HAP-1 (cell line): ENCODE measurements at regions not wholly inside any gene's neighbourhood (a gene's known extent, or its start where the extent isn't known, plus 50 kb on each side); places are given as distances from the start of the nearest gene placed in this dataset.

Source experiments
- DNase-seq, 2 experiments: peaks; one replicate each; pipeline ENCODE4 v3.0.0-alpha.2; 2016 to 2020; ENCODE audit warnings: low spot score in 2 of 2
- H3K27me3 ChIP-seq: fragments of 250-450 bp; sonication (Bioruptor Pico); 2 replicates; pipeline ENCODE4 v1.5.1; 2020; ENCODE audit warnings: low read depth, mild to moderate bottlenecking, moderate library complexity
- H3K36me3 ChIP-seq: fragments of 250-450 bp; sonication (Bioruptor Pico); replicated peaks from 2 replicates; pipeline ENCODE4 v1.5.1; 2020; ENCODE audit warnings: mild to moderate bottlenecking
- H3K4me1 ChIP-seq: fragments of 250-450 bp; sonication (Bioruptor Pico); 2 replicates; pipeline ENCODE4 v1.5.1; 2020; ENCODE audit warnings: mild to moderate bottlenecking
- H3K4me3 ChIP-seq: fragments of 250-450 bp; sonication (Bioruptor Pico); 2 replicates; pipeline ENCODE4 v1.5.1; 2020; ENCODE audit warnings: mild to moderate bottlenecking, moderate library complexity
- H3K9me3 ChIP-seq: fragments of 250-450 bp; sonication (Bioruptor Pico); 2 replicates; pipeline ENCODE4 v1.5.1; 2020; ENCODE audit warnings: mild to moderate bottlenecking, moderate library complexity
- in situ Hi-C: fragments of 300-500 bp; cut with MboI; formaldehyde crosslinking; loops from 3 replicates; pipeline ENCODE4 v1.14.3; 2020; ENCODE audit warnings: low sequenced_read_pairs, inconsistent platforms, mixed read lengths

DNA sequence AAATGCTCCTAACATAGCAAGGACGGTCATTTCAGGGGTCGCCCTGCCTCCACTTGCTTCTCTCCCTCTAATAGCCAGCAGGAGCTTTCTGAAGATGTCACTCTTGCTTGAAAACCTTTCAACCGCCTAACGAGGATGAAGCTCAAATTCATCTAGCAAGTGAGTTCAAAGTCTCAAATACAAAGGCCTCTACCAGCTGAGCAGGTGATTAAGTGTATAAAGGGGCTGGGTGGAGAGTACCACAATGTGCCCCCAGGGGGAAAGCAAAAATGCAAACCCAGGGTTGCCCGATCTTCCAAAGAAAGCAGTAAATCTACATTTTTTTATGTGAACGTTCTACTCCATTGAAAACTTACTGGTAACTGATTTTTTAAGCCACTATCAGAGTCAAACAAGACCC lies 50.4 kb upstream of the GRIP2 start:
- Histone ChIP-seq H3K27me3 (no peaks in the 10 kb centered on the region), H3K4me1 (no peaks in the 10 kb centered on the region), H3K9me3 (no peaks in the 10 kb centered on the region), H3K36me3 (no peaks in the 10 kb centered on the region), H3K4me3 (no peak overlapping the region)
- DNase-seq, result no peak
- in situ Hi-C loops, result no loop called here

DNA sequence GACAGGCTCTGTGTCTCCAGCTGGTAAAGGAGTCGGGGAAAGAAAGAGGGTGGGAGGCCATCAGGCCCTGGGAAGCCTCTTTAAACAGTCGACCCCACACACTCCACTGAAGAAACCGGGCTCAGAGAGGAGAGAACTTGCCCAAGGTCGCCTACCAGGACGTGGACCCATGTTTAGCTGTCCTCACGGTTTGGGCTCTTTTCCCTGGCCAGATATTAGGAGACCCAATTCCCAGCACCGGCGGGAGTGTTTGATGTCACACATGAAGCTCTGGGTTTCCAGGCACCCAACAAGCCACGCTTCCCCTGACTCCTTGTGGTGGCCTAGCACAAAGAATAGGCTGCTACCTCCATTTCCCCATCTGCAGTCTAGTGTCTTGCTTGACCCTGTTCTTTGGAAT lies 52.2 kb upstream of the GRIP2 start:
- H3K4me1 ChIP-seq, result no peaks in the 10 kb centered on the region
- no peak for DNase-seq
- no peak overlapping the region for H3K4me3 ChIP-seq
- in situ Hi-C loops, result no loop called here
- no peaks in the 10 kb centered on the region for H3K27me3 ChIP-seq
- no peaks in the 10 kb centered on the region for H3K9me3 ChIP-seq
- no peaks in the 10 kb centered on the region for H3K36me3 ChIP-seq

GRCh38 chr3:14592836-14593235 lies 52.7 kb upstream of the GRIP2 start:
- Histone ChIP-seq H3K27me3 (no peaks in the 10 kb centered on the region), H3K9me3 (no peaks in the 10 kb centered on the region), H3K4me1 (no peaks in the 10 kb centered on the region), H3K36me3 (no peaks in the 10 kb centered on the region), H3K4me3 (no peak overlapping the region)
- in situ Hi-C loops, result no loop called here
- no peak for DNase-seq

GRCh38 chr3:14594234-14594633 lies 54.1 kb upstream of the GRIP2 start:
- H3K4me3 ChIP-seq, result no peak overlapping the region
- H3K36me3 ChIP-seq, result no peaks in the 10 kb centered on the region
- DNase-seq, result no peak
- H3K9me3 ChIP-seq, result no peaks in the 10 kb centered on the region
- H3K27me3 ChIP-seq, result no peaks in the 10 kb centered on the region
- in situ Hi-C loops, result no loop called here
- H3K4me1 ChIP-seq, result no peaks in the 10 kb centered on the region

- Histone ChIP-seq H3K9me3 (no peaks in the 10 kb centered on the region), H3K4me1 (no peaks in the 10 kb centered on the region), H3K4me3 (no peak overlapping the region), H3K36me3 (no peaks in the 10 kb centered on the region), H3K27me3 (no peaks in the 10 kb centered on the region)
- no peak for DNase-seq
- in situ Hi-C loops, result no loop called here
Observed at GRCh38 chr3:14595561-14595960, 55.4 kb upstream of the GRIP2 start.

- DNase-seq, result no peak
- H3K4me1 ChIP-seq, result no peaks in the 10 kb centered on the region
- no peaks in the 10 kb centered on the region for H3K9me3 ChIP-seq
- in situ Hi-C loops, result no loop called here
- H3K4me3 ChIP-seq, result no peak overlapping the region
- peaks cover 6% of the 10 kb centered on the region for H3K27me3 ChIP-seq
- no peaks in the 10 kb centered on the region for H3K36me3 ChIP-seq
Observed at GRCh38 chr3:14597266-14597665, 54.3 kb upstream of the CCDC174 start.

- no peaks in the 10 kb centered on the region for H3K36me3 ChIP-seq
- H3K27me3 ChIP-seq, result peaks cover 9% of the 10 kb centered on the region
- H3K4me1 ChIP-seq, result no peaks in the 10 kb centered on the region
- H3K4me3 ChIP-seq, result no peak overlapping the region
- in situ Hi-C loops, result no loop called here
- H3K9me3 ChIP-seq, result no peaks in the 10 kb centered on the region
- DNase-seq, result peak in 1 of 2 experiments; percentile 69
Observed at GRCh38 chr3:14598143-14598569, 53.4 kb upstream of the CCDC174 start.

DNA sequence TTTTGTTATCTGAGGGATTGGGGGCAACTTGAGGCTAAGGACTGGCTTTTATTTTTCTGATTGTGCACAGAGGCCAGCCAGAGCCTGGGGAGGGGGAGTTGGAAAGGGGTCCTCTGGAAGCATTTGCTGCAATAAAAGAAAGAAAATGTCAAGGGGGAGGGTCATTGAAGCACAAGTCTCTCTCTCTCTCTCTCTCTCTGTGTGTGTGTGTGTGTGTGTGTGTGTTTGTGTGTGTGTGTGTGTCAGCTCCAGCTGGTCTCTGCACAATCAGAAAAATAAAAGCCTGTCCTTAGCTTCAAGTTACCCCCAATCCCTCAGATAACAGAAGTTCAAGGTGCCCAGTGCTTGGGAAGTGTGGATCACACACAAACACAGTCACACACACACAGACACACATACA lies 52.1 kb upstream of the CCDC174 start:
- no peak for DNase-seq
- Histone ChIP-seq H3K4me1 (no peaks in the 10 kb centered on the region), H3K27me3 (peaks cover 13% of the 10 kb centered on the region), H3K4me3 (no peak overlapping the region), H3K36me3 (no peaks in the 10 kb centered on the region), H3K9me3 (no peaks in the 10 kb centered on the region)
- in situ Hi-C loops, result no loop called here

DNA sequence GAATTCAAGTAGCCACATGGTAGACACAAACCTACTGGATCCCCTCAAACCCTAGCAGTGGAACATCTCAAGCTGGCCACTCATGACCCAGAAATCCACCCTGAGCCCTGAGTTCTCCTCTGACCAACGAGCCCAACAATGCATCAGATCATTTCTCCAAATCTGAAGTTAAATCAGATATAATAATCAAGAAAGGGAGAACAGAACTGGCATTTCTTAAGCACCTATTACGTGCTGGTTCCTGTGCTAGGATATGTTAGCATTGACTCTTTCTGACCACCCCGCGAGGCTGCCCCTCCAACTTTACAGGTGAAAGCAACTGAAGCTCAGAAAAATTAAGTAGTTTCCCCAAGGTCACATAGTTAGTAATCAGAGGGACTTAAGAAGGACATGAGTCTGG lies 51.5 kb upstream of the CCDC174 start:
- no peak for DNase-seq
- no peak overlapping the region for H3K4me3 ChIP-seq
- no peaks in the 10 kb centered on the region for H3K36me3 ChIP-seq
- in situ Hi-C loops, result no loop called here
- no peaks in the 10 kb centered on the region for H3K4me1 ChIP-seq
- no peaks in the 10 kb centered on the region for H3K9me3 ChIP-seq
- H3K27me3 ChIP-seq, result peaks cover 13% of the 10 kb centered on the region

GRCh38 chr3:14600856-14601610 lies 50.5 kb upstream of the CCDC174 start:
- in situ Hi-C loops, result no loop called here
- H3K9me3 ChIP-seq, result no peaks in the 10 kb centered on the region
- no peak for DNase-seq
- no peaks in the 10 kb centered on the region for H3K4me1 ChIP-seq
- H3K36me3 ChIP-seq, result no peaks in the 10 kb centered on the region
- H3K4me3 ChIP-seq, result no peak overlapping the region
- H3K27me3 ChIP-seq, result peaks cover 13% of the 10 kb centered on the region

DNA sequence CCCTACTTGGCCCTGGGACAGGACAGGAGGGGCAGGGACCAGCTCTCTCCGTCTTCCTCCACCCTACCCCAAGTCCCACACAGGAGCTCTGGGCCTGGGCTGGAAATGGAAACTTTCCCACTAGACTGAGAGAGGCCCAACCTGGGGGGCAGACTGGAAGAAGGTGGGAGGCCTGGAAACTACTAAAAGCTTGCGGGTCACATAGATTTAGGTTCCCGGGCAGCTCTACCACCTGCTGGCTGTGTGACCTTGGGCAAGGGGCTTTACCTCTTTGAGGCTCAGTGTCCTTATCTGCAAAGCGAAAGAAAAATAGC lies 49.9 kb upstream of the CCDC174 start:
- no peak for DNase-seq
- Histone ChIP-seq H3K27me3 (peaks cover 13% of the 10 kb centered on the region), H3K36me3 (no peaks in the 10 kb centered on the region), H3K4me1 (no peaks in the 10 kb centered on the region), H3K4me3 (no peak overlapping the region; the same call in 1 of the 2 replicates), H3K9me3 (no peaks in the 10 kb centered on the region)
- in situ Hi-C loops, result no loop called here
